ENCODE measurements at regions not wholly inside any gene's neighbourhood (a gene's known extent, or its start where the extent isn't known, plus 50 kb on each side); places are given as distances from the start of the nearest gene placed in this dataset.
"Not testable (repeated sequence)": the region's sequence is repeated elsewhere in the genome, so short reads cannot be mapped to it uniquely, and the experiment has no call there.

DNA sequence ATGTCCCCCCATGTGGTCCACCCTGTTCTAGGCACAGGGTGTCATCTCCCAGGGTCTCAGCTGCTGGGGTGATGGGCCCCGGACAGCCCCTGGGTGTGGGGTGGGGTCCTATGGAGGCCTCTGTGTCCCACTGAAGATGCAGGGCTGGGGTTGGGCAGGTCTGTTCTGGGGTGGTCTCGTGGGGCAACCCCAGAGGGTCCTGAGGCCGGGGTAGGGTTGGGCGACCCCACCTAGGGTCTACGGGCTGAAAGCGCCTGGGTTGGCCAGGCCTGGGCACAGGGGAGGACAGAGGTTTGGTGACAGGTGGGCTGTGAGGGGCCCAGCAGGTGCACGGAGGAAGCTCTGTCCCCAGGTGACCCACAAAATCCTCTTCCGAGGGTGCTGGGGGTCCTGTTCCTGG is 159.2 kb downstream of the TMEM121 start:
- TF ChIP-seq, protein P1, sequence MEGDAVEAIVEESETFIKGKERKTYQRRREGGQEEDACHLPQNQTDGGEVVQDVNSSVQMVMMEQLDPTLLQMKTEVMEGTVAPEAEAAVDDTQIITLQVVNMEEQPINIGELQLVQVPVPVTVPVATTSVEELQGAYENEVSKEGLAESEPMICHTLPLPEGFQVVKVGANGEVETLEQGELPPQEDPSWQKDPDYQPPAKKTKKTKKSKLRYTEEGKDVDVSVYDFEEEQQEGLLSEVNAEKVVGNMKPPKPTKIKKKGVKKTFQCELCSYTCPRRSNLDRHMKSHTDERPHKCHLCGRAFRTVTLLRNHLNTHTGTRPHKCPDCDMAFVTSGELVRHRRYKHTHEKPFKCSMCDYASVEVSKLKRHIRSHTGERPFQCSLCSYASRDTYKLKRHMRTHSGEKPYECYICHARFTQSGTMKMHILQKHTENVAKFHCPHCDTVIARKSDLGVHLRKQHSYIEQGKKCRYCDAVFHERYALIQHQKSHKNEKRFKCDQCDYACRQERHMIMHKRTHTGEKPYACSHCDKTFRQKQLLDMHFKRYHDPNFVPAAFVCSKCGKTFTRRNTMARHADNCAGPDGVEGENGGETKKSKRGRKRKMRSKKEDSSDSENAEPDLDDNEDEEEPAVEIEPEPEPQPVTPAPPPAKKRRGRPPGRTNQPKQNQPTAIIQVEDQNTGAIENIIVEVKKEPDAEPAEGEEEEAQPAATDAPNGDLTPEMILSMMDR (IDR thresholded peaks at IDR 0.05; ENCODE audit: low read depth, low read length, poor library complexity, severe bottlenecking): not testable (repeated sequence)
- TF ChIP-seq EZH2phosphoT487 (IDR thresholded peaks at IDR 0.05; ENCODE audit: borderline replicate concordance, low read length): not testable (repeated sequence)

Data from DOHH2 (cell line).